Brain microvascular endothelial cell (primary cell): ENCODE measurements at regions not wholly inside any gene's neighbourhood (a gene's known extent, or its start where the extent isn't known, plus 50 kb on each side); places are given as distances from the start of the nearest gene placed in this dataset.

ENCODE experiments used
- DNase-seq: peaks from one replicate; pipeline ENCODE4 v3.0.0-alpha.2; 2020
- H3K27ac ChIP-seq: fragments of 250-450 bp; sonication (Bioruptor Pico); 2 replicates; pipeline ENCODE4 v1.5.1; 2020; ENCODE audit warnings: mild to moderate bottlenecking, moderate library complexity
- H3K27me3 ChIP-seq: fragments of 250-450 bp; sonication (Bioruptor Pico); replicated peaks from 2 replicates; pipeline ENCODE4 v1.5.1; 2020; ENCODE audit warnings: mild to moderate bottlenecking
- H3K36me3 ChIP-seq: fragments of 250-450 bp; sonication (Bioruptor Pico); replicated peaks from 2 replicates; pipeline ENCODE4 v1.5.1; 2020; ENCODE audit warnings: mild to moderate bottlenecking
- H3K4me3 ChIP-seq: 2 replicates; pipeline ENCODE4 v1.5.1; 2011; ENCODE audit warnings: low read depth, mild to moderate bottlenecking, control low read depth, low read length, moderate library complexity
- CTCF ChIP-seq: IDR thresholded peaks from 2 replicates; pipeline ENCODE4 v1.5.1; 2011; ENCODE audit warnings: low read depth, mild to moderate bottlenecking, moderate library complexity, low read length, control low read depth, inconsistent platforms; ENCODE audit errors: missing control alignments
- in situ Hi-C: cut with HindIII; loops from 2 replicates; pipeline ENCODE4 v1.10.0; 2017; ENCODE audit warnings: low sequenced_read_pairs, low pct_ligation_motif_present

- Histone ChIP-seq H3K4me3 (no peak overlapping the region), H3K36me3 (no peaks in the 10 kb centered on the region), H3K27me3 (no peaks in the 10 kb centered on the region), H3K27ac (no peak overlapping the region)
- TF ChIP-seq CTCF, result no peak
- no peak for DNase-seq
- in situ Hi-C loops, result no loop called here
Observed at GRCh38 chrX:46209768-46210167, 335.5 kb downstream of the ZNF674 start.

GRCh38 chrX:46209037-46209436 is 336.2 kb downstream of the ZNF674 start:
- Histone ChIP-seq H3K27me3 (no peaks in the 10 kb centered on the region), H3K36me3 (no peaks in the 10 kb centered on the region), H3K27ac (no peak overlapping the region), H3K4me3 (no peak overlapping the region)
- in situ Hi-C loops, result no loop called here
- DNase-seq, result no peak
- TF ChIP-seq CTCF, result no peak

GRCh38 chrX:46208225-46208854 is 336.9 kb downstream of the ZNF674 start:
- Histone ChIP-seq H3K27ac (no peak overlapping the region), H3K36me3 (no peaks in the 10 kb centered on the region), H3K27me3 (no peaks in the 10 kb centered on the region), H3K4me3 (no peak overlapping the region)
- TF ChIP-seq CTCF, result no peak
- DNase-seq, result peak; percentile 14
- in situ Hi-C loops, result no loop called here

GRCh38 chrX:46204721-46205422 is 340.3 kb downstream of the ZNF674 start:
- no peak for TF ChIP-seq CTCF
- no peak for DNase-seq
- Histone ChIP-seq H3K36me3 (no peaks in the 10 kb centered on the region), H3K27ac (no peak overlapping the region), H3K27me3 (no peaks in the 10 kb centered on the region), H3K4me3 (no peak overlapping the region)
- in situ Hi-C loops, result no loop called here

- no peak for TF ChIP-seq CTCF
- no peaks in the 10 kb centered on the region for H3K27me3 ChIP-seq
- H3K36me3 ChIP-seq, result no peaks in the 10 kb centered on the region
- H3K4me3 ChIP-seq, result no peak overlapping the region
- H3K27ac ChIP-seq, result no peak overlapping the region
- no peak for DNase-seq
- in situ Hi-C loops, result no loop called here
Observed at GRCh38 chrX:46202733-46203514, 342.3 kb downstream of the ZNF674 start.
